OCI-LY1 (cell line): ENCODE measurements at regions not wholly inside any gene's neighbourhood (a gene's known extent, or its start where the extent isn't known, plus 50 kb on each side); places are given as distances from the start of the nearest gene placed in this dataset.

ENCODE experiments used
- EZH2 ChIP-seq: fragments of 200-600 bp; sonication (generic), shearing (Covaris generic); IDR thresholded peaks from 2 replicates; pipeline ENCODE4 v1.8.0; 2017; ENCODE audit warnings: borderline replicate concordance, mixed run types, mild to moderate bottlenecking, antibody characterized with exemption, low read length, moderate library complexity, mixed read lengths
- TF ChIP-seq, protein P1 (sequence below): fragments of 200-600 bp; sonication (generic), shearing (Covaris generic); IDR thresholded peaks from 2 replicates; pipeline ENCODE4 v1.5.1; 2017; ENCODE audit warnings: mild to moderate bottlenecking, antibody characterized with exemption, low read length, moderate library complexity, mixed read lengths

DNA sequence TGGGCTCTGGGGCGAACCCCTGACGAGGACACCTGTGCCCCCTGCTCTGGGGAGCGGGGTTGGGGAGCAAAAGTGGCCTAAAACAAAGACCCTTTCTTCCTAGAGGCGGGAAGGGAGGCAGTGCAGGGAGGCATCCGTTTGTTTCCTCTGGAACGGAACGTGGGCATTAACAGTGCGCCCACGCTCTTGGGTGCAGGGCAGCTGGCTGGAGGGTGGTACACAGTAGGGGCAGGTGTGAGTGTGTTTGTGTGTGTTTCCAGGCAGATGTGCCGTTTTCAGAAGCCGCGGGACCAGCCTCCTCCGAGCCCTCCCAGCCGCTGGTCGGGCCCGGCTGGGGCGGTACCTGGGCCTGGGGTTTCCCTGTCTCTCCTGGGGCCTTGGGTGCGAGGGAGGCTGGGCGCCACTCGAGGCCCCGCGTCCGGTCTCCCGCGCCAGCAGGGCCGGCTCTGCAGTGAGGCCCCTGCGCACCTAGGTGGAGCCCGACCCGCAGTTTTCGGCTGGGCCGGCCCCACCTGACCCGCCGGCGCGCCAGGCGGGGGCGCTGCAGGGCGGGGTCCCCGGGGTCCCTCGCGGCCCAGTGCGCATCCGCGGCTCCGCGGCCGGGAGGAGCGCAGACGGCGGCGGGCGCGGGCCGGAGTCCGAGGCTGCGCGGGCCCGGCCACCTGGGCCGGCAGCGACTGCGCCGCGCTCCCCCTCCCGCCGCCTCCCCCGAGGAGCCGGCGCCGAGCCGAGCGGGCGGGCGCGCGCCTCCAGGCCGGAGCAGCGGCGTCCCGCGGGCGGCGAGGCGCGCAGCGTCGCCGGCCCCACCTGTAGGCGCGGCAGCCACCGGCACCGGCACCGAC, 1252.7 kb downstream of the BRD1 start:
- TF ChIP-seq, protein P1, sequence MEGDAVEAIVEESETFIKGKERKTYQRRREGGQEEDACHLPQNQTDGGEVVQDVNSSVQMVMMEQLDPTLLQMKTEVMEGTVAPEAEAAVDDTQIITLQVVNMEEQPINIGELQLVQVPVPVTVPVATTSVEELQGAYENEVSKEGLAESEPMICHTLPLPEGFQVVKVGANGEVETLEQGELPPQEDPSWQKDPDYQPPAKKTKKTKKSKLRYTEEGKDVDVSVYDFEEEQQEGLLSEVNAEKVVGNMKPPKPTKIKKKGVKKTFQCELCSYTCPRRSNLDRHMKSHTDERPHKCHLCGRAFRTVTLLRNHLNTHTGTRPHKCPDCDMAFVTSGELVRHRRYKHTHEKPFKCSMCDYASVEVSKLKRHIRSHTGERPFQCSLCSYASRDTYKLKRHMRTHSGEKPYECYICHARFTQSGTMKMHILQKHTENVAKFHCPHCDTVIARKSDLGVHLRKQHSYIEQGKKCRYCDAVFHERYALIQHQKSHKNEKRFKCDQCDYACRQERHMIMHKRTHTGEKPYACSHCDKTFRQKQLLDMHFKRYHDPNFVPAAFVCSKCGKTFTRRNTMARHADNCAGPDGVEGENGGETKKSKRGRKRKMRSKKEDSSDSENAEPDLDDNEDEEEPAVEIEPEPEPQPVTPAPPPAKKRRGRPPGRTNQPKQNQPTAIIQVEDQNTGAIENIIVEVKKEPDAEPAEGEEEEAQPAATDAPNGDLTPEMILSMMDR, result no peak
- TF ChIP-seq EZH2, result no peak
